ENCODE measurements at regions not wholly inside any gene's neighbourhood (a gene's known extent, or its start where the extent isn't known, plus 50 kb on each side); places are given as distances from the start of the nearest gene placed in this dataset.

DNA sequence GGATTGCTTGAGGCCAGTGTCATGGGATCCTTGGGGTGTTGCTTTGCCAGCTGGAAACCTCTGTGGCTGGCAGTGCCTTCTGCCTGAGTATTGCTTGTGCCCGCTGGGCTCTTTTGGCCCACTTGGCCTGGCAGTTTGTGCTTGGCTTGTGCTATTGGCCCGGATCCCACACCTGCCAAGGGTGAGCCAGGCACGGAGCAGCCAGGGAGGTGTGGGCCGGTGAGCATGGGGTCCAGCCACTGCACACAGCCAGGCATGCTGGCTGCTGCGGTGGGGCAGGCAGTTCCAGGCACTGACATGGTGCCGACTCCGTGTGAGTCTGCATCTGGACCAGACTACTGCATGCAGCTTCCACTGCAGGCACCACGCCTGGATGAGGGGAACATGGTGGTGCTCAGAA lies 62.5 kb upstream of the SYNCRIP start:
- H3K27me3 ChIP-seq: no peaks in the 10 kb centered on the region
- no peaks in the 10 kb centered on the region for H3K9me3 ChIP-seq
- no peak for TF ChIP-seq CTCF (IDR thresholded peaks at IDR 0.05)
- no peak for TF ChIP-seq POLR2A (IDR thresholded peaks at IDR 0.05)
- no peak overlapping the region for H3K27ac ChIP-seq
- ATAC-seq (peak in 2 of 4 donors; percentile 18 to 33), DNase-seq (peak in 2 of 3 donors; percentile 16 to 46)
- no peak overlapping the region for H3K4me3 ChIP-seq
- WGBS (ENCODE audit: insufficient coverage, low coverage, low lambda C conversion rate, missing lambda C conversion rate): no CpG with 5 or more reads among the region's 8 CpGs
- intact Hi-C loops (cut with DNase I): no loop called here
- no peaks in the 10 kb centered on the region for H3K36me3 ChIP-seq
- H3K4me1 ChIP-seq: no peaks in the 10 kb centered on the region

DNA sequence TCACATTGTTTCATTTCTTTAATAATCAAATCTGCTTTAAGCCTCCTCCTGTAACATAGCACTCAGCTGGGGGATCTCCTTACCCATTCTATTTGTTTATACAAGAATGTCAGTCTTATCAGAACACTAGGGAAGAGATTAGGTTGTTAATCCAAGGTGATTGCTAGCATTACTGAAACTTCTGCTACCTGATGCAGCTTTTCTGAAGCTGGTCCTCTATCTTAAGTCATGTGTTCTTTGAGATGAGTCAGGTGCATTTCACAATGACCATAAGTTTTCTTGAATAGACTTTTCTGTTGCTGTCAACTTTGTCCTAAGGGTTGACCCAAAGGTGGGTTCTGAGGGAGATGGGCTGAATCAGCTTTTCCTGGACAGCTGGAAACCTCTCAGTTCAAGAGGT lies 60.7 kb upstream of the SYNCRIP start:
- Histone ChIP-seq H3K27ac (no peak overlapping the region), H3K4me3 (no peak overlapping the region), H3K4me1 (no peaks in the 10 kb centered on the region), H3K36me3 (no peaks in the 10 kb centered on the region), H3K9me3 (no peaks in the 10 kb centered on the region), H3K27me3 (no peaks in the 10 kb centered on the region)
- TF ChIP-seq CTCF (IDR thresholded peaks at IDR 0.05): no peak
- no peak for TF ChIP-seq POLR2A (IDR thresholded peaks at IDR 0.05)
- intact Hi-C loops (cut with DNase I): no loop called here
- ATAC-seq: no peak
- DNase-seq: no peak

Small RNAs in the stretch of these regions (small RNA-seq; reads per million reads assigned to genes)
- gene RF00019 (0 reads per million in 2 experiments), gene RN7SL643P (0 reads per million in 2 experiments), gene RNU4-12P (0 reads per million in 2 experiments), gene RNU4-72P (0 reads per million in 2 experiments), gene SMIM11P1 (0 reads per million in 2 experiments)

All from right lobe of liver (tissue), 6 donors.